K562 (cell line): ENCODE measurements at regions not wholly inside any gene's neighbourhood (a gene's known extent, or its start where the extent isn't known, plus 50 kb on each side); places are given as distances from the start of the nearest gene placed in this dataset.

Experiments used
- ATAC-seq: fragments of 200-7000 bp; cut with Tn5 transposase; 3 replicates; pipeline ENCODE4 v1.9.1; 2020; ENCODE audit warnings: moderate library complexity
- BruUV-seq: library from RNA; stranded (reverse); fragments of 400-500 nt; replicated peaks from 2 replicates; lab custom pipeline; 2021; lab: Mats Ljungman, UMichigan
- CTCF ChIA-PET: fragments of 300-600 bp; formaldehyde crosslinking; extraction: SDS; loops from one replicate; lab custom pipeline; 2021; ENCODE audit warnings: low intra/inter-chr PET ratio; lab: Yijun Ruan, JAX
- POLR2A ChIA-PET: fragments of 300-600, 350-650 bp; sonication (Branson Sonifier 250); formaldehyde crosslinking; extraction: SDS; loops from one replicate; lab custom pipeline; 2021; ENCODE audit warnings: antibody characterized with exemption, inconsistent platforms; lab: Yijun Ruan, JAX
- DNase-seq, 4 experiments: peaks; one replicate each; pipeline versions ENCODE4 v3.0.0 to v3.0.0-alpha.2; 2011 to 2018; ENCODE audit warnings: low spot score in 3 of 4, mixed read lengths in 3 of 4; ENCODE audit errors: extremely low read depth in 1 of 4
- FAIRE-seq: peaks from 2 replicates; lab custom pipeline; 2011; peaks lifted over from hg19 to GRCh38; lab: Jason Lieb, UNC
- H2AFZ ChIP-seq: 2 replicates; pipeline ENCODE4 v1.6.0; 2011; ENCODE audit warnings: low read depth, low read length, control low read depth, inconsistent platforms
- H3K27ac ChIP-seq: fragments of 200-600 bp; 3 replicates; pipeline ENCODE4 v1.8.0; 2011; ENCODE audit warnings: low read depth, mild to moderate bottlenecking, control low read depth, inconsistent platforms, low read length, moderate library complexity, mixed read lengths; ENCODE audit errors: extremely low read depth
- H3K27me3 ChIP-seq, 2 experiments: fragments of 300-600 bp in 1 of 2; 2 replicates in 1 of 2; 3 replicates in 1 of 2; pipeline versions ENCODE4 v1.6.0 to v1.8.0; 2011; ENCODE audit warnings: inconsistent platforms in 2 of 2, low read length in 2 of 2, mild to moderate bottlenecking in 1 of 2, mixed read lengths in 1 of 2, moderate library complexity in 1 of 2; ENCODE audit not compliant: control insufficient read depth in 2 of 2, insufficient read depth in 2 of 2
- H3K36me3 ChIP-seq: fragments of 300-600 bp; 3 replicates; pipeline ENCODE4 v1.8.0; 2011; ENCODE audit warnings: mild to moderate bottlenecking, low read length, inconsistent platforms; ENCODE audit not compliant: control insufficient read depth, insufficient read depth
- H3K4me1 ChIP-seq, 2 experiments: fragments of 200-600 bp in 1 of 2; replicated peaks in 1 of 2; 2 replicates in 1 of 2; 3 replicates in 1 of 2; pipeline versions ENCODE4 v1.5.1 to v1.8.0; 2011; ENCODE audit warnings: inconsistent platforms in 2 of 2, low read length in 2 of 2, mild to moderate bottlenecking in 1 of 2, mixed read lengths in 1 of 2, moderate library complexity in 1 of 2; ENCODE audit not compliant: control insufficient read depth in 2 of 2, insufficient read depth in 2 of 2
- H3K4me2 ChIP-seq: 2 replicates; pipeline ENCODE4 v1.6.1; 2011; ENCODE audit warnings: low read length, control low read depth, inconsistent platforms, mixed read lengths; ENCODE audit not compliant: insufficient read depth
- H3K4me3 ChIP-seq: fragments of 200-600 bp; sonication (generic), shearing (Covaris generic); 2 replicates; pipeline ENCODE4 v1.5.1; 2016; ENCODE audit warnings: control low read depth, inconsistent platforms
- H3K79me2 ChIP-seq: fragments of 200-600 bp; 3 replicates; pipeline ENCODE4 v1.8.0; 2011; ENCODE audit warnings: low read length, inconsistent platforms; ENCODE audit not compliant: control insufficient read depth, insufficient read depth
- H3K9ac ChIP-seq, 2 experiments: 2 replicates each; pipeline versions ENCODE4 v1.6.0 to v1.6.1; 2011; ENCODE audit warnings: low read depth in 2 of 2, low read length in 2 of 2, control low read depth in 1 of 2, inconsistent platforms in 1 of 2, mild to moderate bottlenecking in 1 of 2, mixed read lengths in 1 of 2; ENCODE audit not compliant: insufficient read depth in 1 of 2
- H3K9me1 ChIP-seq: one replicate; pipeline ENCODE4 v1.6.0; 2011; ENCODE audit warnings: inconsistent platforms, mild to moderate bottlenecking, low read length, moderate library complexity; ENCODE audit not compliant: control insufficient read depth, insufficient read depth
- H3K9me3 ChIP-seq: replicated peaks from 2 replicates; pipeline ENCODE4 v1.5.1; 2011; ENCODE audit warnings: low read depth, low read length, inconsistent platforms; ENCODE audit not compliant: control insufficient read depth, insufficient read depth
- H4K20me1 ChIP-seq: replicated peaks from 2 replicates; pipeline ENCODE4 v1.6.1; 2011; ENCODE audit warnings: low read length, inconsistent platforms, mixed read lengths; ENCODE audit not compliant: control insufficient read depth, insufficient read depth
- CCNT2 ChIP-seq: IDR thresholded peaks from 2 replicates; pipeline ENCODE4 v1.6.1; 2011; ENCODE audit warnings: borderline replicate concordance, low read depth, mild to moderate bottlenecking, moderate library complexity, mixed read lengths, low read length; ENCODE audit not compliant: insufficient read length; ENCODE audit errors: extremely low read depth
- KDM4B ChIP-seq, 2 experiments: fragments of 450-650 bp in 1 of 2; sonication (generic) in 1 of 2; IDR thresholded peaks; 2 replicates each; pipeline ENCODE4 v1.6.1; 2016 to 2017; ENCODE audit warnings: borderline replicate concordance in 2 of 2, antibody characterized with exemption in 1 of 2, low read depth in 1 of 2, mild to moderate bottlenecking in 1 of 2
- SIX5 ChIP-seq, 2 experiments: IDR thresholded peaks; 2 replicates each; pipeline ENCODE4 v1.6.1; 2011; ENCODE audit warnings: low read length in 2 of 2, borderline replicate concordance in 1 of 2, low read depth in 1 of 2, mild to moderate bottlenecking in 1 of 2, moderate library complexity in 1 of 2; ENCODE audit not compliant: insufficient read depth in 1 of 2
- ZFP36 ChIP-seq: fragments of 150-350 bp; IDR thresholded peaks from 2 replicates; pipeline ENCODE4 v1.6.1; 2018; ENCODE audit warnings: low read length, low read depth; ENCODE audit not compliant: partially characterized antibody
- ZNF23 ChIP-seq: fragments of 250-450 bp; sonication (Bioruptor Pico); IDR thresholded peaks from 2 replicates; pipeline ENCODE4 v1.4.0; 2020; ENCODE audit warnings: mild to moderate bottlenecking
- ZNF3 ChIP-seq: fragments of 250-450 bp; sonication (Bioruptor Pico); IDR thresholded peaks from 2 replicates; pipeline ENCODE4 v1.5.0; 2021; ENCODE audit warnings: mild to moderate bottlenecking, moderate library complexity
- in situ Hi-C: fragments of 300-500 bp; cut with MboI; formaldehyde crosslinking; loops from 4 replicates; pipeline ENCODE4 v1.15.0; 2018; ENCODE audit warnings: inconsistent platforms, mixed read lengths
- intact Hi-C: fragments of 100-400 bp; cut with micrococcal nuclease; formaldehyde crosslinking; loops from 2 replicates; pipeline ENCODE4 v1.14.2; 2022
- TF ChIP-seq, protein P1 (sequence below): fragments of 200-600 bp; sonication (generic); IDR thresholded peaks from one replicate; pipeline ENCODE4 v1.6.1; 2012; ENCODE audit warnings: mild to moderate bottlenecking, low read depth, low read length, inconsistent platforms
- TF ChIP-seq, protein P2 (sequence below): IDR thresholded peaks from 2 replicates; pipeline ENCODE4 v1.6.1; 2011; ENCODE audit not compliant: insufficient read length; ENCODE audit errors: extremely low read depth

DNA sequence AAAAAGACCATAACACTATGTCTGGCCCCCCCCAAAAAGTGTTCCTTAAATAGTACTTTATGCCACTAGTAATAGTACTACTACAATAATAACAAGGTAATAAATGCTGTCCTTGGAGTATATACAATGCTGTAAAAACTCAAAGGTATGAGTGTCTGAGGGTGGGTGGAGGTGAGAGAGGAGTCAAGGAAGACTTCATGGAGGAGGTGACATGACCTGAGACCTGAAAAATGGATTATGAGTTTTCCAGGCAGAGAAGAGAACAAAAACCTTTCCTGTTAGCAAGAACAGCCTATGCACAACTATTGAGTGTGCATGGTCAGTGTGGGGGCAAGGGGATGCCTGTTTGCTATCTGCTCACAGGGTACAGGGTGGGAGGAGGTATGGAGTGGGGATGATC lies 290.2 kb upstream of the USP24 start:
- intact Hi-C loops (no loop called here), in situ Hi-C loops (no loop called here)
- FAIRE-seq (no peak), ATAC-seq (no peak), DNase-seq (no peak)
- no peak overlapping the region for H3K27ac ChIP-seq
- no peaks in the 10 kb centered on the region for H3K9me3 ChIP-seq
- no peak overlapping the region for H3K4me2 ChIP-seq
- CTCF ChIA-PET, result no interaction called here
- H3K79me2 ChIP-seq, result no peaks in the 10 kb centered on the region
- no peaks in the 10 kb centered on the region for H4K20me1 ChIP-seq
- no peak for TF ChIP-seq CCNT2
- no peak for TF ChIP-seq KDM4B (IDR thresholded peaks at IDR 0.05; ENCODE audit: borderline replicate concordance in 2 of 2, low read depth in 1 of 2)
- TF ChIP-seq ZFP36, result peak; percentile 79
- TF ChIP-seq ZNF3 (CRISPR knock-in tag), result no peak
- TF ChIP-seq SIX5 (IDR thresholded peaks at IDR 0.05; ENCODE audit: borderline replicate concordance in 1 of 2, insufficient read depth in 1 of 2, low read depth in 1 of 2, low read length in 2 of 2), result no peak
- TF ChIP-seq, protein P1, sequence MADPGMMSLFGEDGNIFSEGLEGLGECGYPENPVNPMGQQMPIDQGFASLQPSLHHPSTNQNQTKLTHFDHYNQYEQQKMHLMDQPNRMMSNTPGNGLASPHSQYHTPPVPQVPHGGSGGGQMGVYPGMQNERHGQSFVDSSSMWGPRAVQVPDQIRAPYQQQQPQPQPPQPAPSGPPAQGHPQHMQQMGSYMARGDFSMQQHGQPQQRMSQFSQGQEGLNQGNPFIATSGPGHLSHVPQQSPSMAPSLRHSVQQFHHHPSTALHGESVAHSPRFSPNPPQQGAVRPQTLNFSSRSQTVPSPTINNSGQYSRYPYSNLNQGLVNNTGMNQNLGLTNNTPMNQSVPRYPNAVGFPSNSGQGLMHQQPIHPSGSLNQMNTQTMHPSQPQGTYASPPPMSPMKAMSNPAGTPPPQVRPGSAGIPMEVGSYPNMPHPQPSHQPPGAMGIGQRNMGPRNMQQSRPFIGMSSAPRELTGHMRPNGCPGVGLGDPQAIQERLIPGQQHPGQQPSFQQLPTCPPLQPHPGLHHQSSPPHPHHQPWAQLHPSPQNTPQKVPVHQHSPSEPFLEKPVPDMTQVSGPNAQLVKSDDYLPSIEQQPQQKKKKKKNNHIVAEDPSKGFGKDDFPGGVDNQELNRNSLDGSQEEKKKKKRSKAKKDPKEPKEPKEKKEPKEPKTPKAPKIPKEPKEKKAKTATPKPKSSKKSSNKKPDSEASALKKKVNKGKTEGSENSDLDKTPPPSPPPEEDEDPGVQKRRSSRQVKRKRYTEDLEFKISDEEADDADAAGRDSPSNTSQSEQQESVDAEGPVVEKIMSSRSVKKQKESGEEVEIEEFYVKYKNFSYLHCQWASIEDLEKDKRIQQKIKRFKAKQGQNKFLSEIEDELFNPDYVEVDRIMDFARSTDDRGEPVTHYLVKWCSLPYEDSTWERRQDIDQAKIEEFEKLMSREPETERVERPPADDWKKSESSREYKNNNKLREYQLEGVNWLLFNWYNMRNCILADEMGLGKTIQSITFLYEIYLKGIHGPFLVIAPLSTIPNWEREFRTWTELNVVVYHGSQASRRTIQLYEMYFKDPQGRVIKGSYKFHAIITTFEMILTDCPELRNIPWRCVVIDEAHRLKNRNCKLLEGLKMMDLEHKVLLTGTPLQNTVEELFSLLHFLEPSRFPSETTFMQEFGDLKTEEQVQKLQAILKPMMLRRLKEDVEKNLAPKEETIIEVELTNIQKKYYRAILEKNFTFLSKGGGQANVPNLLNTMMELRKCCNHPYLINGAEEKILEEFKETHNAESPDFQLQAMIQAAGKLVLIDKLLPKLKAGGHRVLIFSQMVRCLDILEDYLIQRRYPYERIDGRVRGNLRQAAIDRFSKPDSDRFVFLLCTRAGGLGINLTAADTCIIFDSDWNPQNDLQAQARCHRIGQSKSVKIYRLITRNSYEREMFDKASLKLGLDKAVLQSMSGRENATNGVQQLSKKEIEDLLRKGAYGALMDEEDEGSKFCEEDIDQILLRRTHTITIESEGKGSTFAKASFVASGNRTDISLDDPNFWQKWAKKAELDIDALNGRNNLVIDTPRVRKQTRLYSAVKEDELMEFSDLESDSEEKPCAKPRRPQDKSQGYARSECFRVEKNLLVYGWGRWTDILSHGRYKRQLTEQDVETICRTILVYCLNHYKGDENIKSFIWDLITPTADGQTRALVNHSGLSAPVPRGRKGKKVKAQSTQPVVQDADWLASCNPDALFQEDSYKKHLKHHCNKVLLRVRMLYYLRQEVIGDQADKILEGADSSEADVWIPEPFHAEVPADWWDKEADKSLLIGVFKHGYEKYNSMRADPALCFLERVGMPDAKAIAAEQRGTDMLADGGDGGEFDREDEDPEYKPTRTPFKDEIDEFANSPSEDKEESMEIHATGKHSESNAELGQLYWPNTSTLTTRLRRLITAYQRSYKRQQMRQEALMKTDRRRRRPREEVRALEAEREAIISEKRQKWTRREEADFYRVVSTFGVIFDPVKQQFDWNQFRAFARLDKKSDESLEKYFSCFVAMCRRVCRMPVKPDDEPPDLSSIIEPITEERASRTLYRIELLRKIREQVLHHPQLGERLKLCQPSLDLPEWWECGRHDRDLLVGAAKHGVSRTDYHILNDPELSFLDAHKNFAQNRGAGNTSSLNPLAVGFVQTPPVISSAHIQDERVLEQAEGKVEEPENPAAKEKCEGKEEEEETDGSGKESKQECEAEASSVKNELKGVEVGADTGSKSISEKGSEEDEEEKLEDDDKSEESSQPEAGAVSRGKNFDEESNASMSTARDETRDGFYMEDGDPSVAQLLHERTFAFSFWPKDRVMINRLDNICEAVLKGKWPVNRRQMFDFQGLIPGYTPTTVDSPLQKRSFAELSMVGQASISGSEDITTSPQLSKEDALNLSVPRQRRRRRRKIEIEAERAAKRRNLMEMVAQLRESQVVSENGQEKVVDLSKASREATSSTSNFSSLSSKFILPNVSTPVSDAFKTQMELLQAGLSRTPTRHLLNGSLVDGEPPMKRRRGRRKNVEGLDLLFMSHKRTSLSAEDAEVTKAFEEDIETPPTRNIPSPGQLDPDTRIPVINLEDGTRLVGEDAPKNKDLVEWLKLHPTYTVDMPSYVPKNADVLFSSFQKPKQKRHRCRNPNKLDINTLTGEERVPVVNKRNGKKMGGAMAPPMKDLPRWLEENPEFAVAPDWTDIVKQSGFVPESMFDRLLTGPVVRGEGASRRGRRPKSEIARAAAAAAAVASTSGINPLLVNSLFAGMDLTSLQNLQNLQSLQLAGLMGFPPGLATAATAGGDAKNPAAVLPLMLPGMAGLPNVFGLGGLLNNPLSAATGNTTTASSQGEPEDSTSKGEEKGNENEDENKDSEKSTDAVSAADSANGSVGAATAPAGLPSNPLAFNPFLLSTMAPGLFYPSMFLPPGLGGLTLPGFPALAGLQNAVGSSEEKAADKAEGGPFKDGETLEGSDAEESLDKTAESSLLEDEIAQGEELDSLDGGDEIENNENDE, result no peak
- TF ChIP-seq ZNF23, result no peak
- TF ChIP-seq, protein P2, sequence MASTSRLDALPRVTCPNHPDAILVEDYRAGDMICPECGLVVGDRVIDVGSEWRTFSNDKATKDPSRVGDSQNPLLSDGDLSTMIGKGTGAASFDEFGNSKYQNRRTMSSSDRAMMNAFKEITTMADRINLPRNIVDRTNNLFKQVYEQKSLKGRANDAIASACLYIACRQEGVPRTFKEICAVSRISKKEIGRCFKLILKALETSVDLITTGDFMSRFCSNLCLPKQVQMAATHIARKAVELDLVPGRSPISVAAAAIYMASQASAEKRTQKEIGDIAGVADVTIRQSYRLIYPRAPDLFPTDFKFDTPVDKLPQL, result no peak
- H3K4me3 ChIP-seq, result no peak overlapping the region
- POLR2A ChIA-PET, result no interaction called here
- H3K9me1 ChIP-seq, result no peaks in the 10 kb centered on the region
- no peaks in the 10 kb centered on the region for H3K36me3 ChIP-seq
- no peaks in the 10 kb centered on the region for H3K4me1 ChIP-seq
- H3K27me3 ChIP-seq, result peaks cover 0 to 11% of the 10 kb centered on the region in 2 experiments; a peak in 2 of 5 replicates
- no peak overlapping the region for H3K9ac ChIP-seq
- BruUV-seq, result no TSS peak
- H2AFZ ChIP-seq, result no peak overlapping the region
